NCI-H146 (cell line): ENCODE measurements at regions not wholly inside any gene's neighbourhood (a gene's known extent, or its start where the extent isn't known, plus 50 kb on each side); places are given as distances from the start of the nearest gene placed in this dataset.
"Not testable (repeated sequence)": the region's sequence is repeated elsewhere in the genome, so short reads cannot be mapped to it uniquely, and the experiment has no call there.

Source experiments
- DNase-seq: peaks from one replicate; lab custom pipeline; 2025; lab: John Stamatoyannopoulos, UW

DNA sequence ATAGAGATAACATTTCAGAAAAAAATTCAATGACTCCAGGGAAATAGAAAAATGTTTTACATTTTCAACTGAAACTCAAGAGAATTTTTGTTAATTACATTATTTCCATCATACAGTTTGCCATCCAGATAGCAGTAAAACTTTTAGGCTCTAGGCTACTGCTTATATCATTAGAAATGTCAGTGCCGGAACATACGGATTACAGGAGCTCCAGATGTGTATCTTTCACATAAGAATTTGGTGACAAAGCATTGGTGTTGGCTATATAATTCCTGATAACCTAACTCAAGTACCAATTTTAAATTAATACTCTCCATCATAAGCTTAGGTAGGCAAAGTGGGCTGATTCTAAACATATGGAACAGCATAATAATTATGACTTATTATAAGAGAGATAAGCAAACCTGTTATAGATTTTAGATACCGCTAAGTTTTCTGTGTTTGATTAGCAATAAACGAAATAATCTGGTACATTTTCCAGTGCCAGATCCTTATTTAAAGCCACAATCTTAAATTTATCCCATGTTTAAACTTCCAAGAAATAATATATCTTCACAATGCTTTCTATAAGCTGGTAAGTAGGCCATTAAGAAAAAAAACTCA, 637.9 kb downstream of the NXPH1 start:
- no peak for DNase-seq

DNA sequence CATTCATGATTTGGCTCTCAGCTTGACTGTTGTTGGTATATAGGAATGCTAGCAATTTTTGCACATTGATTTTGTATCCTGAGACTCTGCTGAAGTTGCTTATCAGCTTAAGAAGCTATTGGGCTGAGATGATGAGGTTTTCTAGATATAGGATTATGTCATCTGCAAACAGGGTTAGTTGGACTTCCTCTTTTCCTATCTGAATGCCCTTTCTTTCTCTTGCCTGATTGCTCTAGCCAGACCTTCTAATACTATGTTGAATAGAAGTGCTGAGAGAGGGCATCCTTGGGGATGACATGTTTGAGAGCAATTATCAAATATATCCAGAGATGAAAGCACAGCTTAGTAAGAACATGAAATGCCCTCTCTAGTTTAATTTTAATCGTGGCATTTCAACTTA, 642.4 kb downstream of the NXPH1 start:
- not testable (repeated sequence) for DNase-seq

DNA sequence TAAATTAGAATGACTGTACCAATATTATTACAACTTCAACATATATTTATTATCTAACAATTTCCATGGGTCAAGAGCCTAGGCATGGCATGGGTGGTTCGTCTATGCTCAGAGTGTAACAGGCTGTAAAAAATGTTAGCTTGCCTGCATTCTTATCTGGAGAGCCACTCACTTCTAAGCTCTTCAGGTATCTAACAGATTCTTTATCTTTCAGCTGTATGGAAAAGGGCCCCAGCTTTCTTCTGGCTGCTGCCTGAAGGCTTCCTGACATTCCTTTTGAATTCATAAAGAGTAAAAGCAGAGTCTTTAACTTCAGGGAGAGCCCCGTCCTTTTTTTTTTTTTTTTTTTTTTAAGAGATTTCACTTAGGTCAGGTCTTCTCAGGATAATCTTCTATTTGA, 648.8 kb downstream of the NXPH1 start:
- no peak for DNase-seq

DNA sequence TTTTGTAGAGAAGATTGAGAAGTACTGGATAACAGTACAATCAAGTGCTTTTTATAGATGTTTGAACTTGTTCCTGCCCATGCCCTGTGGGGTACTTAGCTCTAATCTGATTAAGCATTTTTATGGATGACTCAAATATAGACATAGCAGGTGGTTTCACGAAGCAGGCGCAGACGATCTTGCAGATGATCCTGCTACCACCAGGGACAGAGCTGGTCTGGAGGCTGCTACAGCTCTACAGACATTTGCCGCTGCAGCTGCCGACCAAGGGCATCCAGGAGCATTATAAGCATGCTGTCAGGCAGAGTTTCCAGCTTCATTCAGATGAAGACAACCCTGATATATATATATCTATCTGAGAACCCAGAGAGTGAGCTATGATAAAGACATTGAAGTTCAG, 650.4 kb downstream of the NXPH1 start:
- DNase-seq, result no peak

DNA sequence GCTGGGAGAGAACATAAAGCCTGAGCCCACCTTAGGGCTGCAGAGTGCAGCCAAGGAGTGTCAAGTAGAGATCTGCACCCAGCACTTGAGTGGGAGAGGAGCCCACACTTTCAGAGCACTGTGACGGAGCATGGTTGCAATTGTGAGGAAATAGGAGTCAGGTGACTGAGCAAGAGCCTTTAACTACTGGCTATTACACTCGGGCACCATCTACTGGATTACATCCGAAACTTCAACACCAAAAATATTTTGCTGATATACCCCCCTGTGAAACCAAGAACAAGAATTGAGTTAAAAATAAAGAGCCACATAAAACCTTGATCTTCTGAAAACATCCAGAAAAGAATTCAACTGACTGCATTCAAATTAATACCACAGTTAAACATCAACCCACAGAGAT, 657.9 kb downstream of the NXPH1 start:
- DNase-seq, result no peak

DNA sequence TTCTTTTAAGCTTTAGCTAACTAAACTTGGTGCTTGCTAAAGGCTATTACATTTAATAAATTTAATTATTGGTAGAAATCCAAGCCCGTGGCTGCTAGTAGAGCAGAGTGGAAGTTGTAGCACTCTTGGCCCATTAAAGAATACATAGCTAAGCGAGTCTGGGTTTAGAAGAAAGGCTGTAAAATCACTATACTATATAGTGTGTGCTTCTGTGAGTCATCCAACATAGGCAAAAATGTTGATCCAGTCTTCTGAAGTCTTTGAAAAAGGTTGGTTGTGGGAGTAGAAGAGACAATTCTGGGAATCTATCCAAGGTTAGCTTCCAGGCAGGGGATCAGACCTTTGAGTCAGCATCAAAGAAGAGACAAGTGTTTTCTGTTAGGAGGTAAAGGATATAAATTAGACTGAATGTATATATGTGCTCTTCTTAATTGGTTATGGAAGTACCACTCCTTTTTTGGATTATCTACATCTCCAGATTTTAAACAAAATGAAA, 664.2 kb downstream of the NXPH1 start:
- DNase-seq, result no peak

DNA sequence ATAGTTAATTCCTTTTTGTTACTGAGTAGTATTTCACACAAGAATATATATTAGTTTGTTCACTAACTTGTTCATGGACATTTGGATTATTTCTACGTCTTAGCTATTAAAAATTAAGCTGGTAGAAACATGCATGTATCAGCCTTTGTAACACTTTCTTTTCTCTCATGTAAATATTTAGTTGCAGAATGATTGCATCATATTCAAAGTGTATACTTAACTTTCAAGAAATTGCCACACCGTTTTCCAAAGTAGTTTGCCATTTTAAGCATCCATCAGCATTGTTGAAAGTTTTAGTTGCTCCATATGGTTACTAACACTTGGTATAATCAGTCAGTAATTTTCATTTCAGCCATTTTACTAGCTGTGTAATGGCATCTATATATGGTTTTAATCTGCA, 666.9 kb downstream of the NXPH1 start:
- no peak for DNase-seq

DNA sequence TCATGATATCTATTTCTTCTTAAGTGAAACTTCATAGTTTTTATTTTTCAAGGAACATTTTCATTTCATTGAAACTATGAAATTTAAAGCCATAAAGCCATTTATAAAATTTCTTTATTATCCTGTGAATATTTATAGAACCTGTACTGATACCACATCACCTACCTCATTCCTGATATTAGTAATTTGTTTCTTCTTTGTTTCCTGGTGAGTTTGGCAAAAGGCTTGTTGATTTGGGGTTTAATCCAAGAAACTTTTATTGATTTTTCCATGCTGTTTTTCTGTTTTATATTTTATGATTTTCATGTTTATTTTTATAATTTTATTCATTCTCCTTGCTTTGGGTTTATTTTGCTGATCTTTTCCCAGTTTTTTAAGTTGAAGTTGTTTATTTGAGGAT, 669.4 kb downstream of the NXPH1 start:
- DNase-seq, result no peak

DNA sequence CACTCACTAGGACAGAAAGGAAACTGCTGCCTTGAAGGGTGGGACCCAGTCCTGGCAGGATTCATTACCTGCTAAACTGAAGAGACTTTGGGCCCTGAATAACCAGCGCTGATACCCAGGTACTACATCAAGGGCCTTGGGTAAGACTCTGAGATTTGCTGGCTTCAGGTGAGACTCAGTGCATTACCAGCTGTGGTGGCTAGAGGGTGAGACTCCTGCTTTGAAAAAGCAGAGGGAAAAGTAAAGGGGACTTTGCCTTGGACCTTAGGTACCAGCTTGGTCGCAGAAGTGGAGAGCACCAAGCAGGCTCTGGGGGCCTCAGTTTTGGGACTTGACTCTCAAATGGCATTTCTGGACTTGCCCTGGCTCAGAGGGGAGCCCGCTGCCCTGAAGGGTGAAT, 673.3 kb downstream of the NXPH1 start:
- no peak for DNase-seq

DNA sequence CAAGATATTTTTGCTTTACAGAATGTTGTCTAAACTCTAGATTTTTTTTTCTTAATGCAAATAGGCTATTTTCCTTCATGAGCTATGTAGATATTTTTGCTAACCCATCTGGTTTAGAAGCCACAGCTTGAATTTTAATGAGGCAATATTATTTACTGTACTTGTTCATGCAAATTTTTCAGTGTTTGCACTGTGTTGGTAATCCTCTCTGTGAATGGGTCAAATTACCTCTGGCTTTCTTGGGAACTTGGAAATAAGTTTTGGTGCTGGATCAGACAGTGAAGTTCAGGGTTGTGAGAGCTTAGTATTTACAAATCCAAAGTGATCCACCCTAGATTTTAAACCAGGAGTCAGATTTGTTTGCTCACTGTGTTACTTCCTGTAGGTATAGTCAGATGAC, 686.9 kb downstream of the NXPH1 start:
- no peak for DNase-seq

DNA sequence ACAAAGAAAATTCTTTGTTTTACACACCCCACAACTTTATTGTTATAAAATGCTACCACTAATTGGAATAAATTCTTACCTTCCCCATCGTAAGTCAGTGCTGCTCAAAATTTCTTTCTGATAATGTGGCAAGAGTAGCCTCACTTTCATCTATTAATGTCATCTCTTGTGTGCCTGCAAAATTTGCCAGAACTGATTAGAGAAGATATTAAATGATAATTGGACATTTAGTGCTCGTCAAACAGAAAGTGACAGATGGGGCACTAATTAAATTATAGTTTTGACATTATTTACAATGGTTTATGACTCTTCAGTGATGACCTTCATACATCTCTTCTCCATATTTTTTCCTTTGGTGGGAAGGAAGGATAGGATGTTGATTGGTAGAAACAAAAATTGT, 690.9 kb downstream of the NXPH1 start:
- no peak for DNase-seq

DNA sequence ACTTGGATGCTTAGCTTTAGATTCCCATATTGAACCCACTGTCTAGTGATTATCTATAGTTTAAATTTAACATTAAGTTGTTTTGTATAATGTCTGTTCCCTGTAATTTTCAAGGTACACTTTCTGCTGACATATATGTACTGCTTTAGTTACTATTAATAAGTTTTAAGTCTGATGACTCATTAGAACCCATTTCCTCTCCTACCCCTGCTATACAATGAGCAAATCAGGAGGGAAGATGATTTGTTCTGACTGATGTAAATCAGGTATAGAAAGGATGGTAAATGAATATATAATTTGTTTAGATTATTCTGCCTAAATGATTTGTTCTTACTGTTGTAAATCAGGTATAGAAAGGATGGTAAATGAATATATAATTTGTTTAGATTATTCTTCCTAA, 691.8 kb downstream of the NXPH1 start:
- no peak for DNase-seq

DNA sequence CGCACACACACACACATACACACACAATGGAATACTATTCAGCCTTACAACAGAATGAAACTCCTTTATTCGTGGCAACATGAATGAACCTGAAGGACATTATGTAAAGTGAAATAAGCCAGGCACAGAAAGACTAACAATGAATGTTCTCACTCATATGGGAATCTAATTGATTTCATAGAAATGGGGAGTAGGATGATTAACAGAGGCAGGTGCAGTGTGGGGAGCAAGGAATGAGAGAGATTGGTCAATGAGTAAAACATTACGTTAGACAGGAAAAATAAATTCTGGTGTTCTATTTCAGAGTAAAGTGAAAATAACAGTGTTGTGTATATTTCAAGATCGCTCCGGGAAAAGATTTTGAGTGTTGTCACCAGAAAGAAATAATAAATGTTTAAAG, 694.5 kb downstream of the NXPH1 start:
- DNase-seq, result no peak

DNA sequence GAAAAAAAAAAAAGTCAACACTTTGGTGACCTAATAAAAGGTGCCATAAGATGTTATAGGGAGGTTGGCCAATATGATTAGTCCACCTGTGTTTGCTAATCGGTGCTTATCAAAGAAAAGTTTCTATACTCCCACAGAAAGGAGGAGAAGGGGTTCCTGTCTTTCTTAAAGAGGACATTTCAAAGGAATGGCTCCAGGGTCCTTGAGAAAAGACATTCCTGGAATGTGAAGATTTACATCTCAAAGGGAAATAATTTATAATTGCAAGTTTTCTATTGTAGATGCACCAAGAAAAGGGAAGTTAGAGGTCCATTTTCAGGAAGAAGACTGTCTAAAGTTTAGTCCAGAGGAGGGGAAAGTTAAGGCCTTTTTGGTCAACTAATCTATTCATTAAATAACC, 715.3 kb downstream of the NXPH1 start:
- no peak for DNase-seq

DNA sequence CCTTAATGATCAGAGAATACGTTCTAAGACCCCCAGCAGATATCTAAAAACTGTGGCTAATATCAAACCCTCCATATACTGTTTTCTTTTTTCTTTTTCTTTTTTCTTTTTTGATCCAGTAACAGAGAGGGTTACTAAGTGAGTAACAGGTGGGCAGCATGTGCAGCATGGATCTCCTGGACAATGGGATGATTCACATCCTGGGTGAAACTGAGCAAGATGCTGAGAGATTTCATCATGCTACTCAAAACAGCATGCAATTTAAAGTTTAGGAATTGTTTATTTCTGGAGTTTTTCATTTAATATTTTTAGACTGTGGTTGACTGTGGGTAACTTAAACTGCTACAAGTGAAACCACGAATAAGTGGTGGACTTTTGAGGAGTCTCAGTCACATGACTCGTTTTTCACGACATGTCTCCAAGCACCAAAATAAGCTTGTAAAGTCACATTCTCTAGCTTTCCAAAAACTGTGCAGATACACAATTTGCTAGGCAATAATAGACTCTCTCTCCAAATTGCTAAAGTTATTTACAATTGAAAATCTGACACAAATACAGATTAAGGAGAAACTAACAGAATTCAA, 716.2 kb downstream of the NXPH1 start:
- DNase-seq, result no peak

DNA sequence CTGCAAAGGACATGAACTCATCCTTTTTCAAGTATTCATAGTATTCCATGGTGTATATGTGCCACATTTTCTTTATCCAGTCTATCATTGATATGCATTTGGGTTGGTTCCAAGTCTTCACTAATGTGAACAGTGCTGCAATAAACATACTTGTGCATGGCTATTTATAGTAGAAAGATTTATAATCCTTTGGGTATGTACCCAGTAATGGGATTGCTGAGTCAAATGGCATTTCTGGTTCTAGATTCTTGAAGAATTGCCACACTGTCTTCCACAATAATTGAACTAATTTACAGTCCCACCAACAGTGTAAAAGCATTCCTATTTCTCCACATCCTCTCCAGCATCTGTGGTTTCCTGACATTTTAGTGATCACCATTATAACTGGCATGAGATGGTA, 730.3 kb downstream of the NXPH1 start:
- DNase-seq, result not testable (repeated sequence)

DNA sequence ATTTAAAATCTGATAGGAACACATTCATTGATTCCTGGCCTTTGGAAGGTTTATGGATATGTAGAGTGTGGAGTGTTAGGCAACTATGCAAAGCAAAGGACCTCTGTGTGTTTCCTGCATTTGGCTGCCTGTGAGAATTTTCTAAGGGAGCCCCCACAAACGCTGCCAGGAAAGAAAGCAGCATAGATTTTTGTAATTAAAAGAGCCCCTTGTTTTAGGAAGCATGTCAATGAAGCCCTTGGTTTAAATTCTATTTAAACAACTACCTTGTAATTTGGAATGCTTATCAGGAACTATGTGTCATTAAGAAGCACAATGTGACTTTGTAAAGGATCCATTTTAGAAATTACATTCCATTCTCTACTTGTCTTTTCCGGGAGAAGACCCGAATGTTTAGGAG, 742.5 kb downstream of the NXPH1 start:
- DNase-seq, result no peak

DNA sequence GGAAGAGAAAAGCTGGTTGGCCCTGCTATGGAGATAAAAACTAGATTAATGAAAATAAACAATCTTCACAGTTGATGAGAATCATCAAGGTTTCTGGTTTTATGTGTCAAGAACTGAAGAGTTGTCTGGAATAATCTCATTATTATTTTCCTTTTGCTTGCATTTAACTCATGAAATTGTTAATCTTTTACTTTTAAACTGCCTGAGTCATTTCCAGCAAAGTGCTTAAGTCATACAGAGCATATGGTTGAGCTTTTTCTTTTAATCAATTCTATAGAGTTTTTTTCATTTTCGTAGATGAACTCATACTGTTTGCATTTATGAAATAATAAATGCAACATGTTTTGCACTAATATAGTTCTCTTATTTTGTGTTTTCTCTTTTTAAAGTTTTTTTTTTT, 747.9 kb downstream of the NXPH1 start:
- DNase-seq, result no peak

DNA sequence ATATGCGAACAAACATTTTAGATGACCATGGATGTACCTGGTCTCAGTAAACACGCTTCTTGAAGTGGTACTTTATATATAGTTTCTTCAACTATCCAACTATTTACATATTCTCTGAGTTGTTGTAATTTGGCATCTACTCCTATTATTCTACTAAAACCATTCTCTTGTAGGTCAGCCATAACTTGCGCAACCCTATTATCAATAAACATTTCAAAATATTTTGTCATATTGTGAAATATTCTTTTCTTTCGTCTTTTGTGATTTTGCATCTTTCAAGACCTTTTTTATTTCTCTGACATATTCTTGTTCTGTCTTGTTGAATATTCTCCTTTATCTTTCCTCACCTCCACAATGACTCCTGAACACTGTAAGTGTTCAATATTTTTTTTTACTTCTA, 753.3 kb downstream of the NXPH1 start:
- DNase-seq, result no peak

DNA sequence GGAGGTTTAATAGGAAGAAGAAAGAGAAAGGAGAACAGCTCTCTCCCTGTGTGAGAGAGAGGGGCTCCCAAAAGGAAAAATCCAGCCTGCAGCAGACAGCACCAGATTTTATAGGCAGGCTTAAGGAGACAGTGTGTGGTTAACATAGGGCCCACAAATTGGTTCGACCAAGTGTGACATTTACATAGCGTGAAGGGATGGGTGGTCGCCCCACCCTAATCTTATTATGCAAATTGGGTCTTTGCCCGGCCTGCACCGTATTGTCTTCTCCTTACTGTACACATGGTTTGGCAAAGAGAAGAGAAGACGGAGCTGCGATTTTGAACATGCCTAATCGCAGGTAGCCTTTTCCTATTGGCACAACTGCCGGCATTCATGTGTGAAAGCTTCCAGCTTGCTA, 756.3 kb downstream of the NXPH1 start:
- no peak for DNase-seq

DNA sequence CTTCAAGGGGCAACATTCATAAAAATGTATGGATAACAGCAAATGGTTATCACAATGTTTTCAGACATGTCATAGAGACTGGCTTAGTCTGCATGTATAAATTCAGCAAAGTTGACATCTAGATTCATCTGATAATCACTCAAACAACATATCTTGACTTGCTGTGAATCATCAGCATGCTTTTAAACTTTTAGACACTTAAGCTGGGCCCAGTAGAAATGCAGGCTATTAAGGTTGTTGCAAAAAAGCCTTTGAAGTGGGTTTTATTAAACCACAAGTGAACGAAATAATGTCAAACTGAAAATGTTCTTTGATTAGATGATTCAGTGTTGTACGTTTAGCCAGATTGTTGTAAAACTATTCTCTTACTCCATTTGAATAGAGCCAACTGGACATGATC, 759.6 kb downstream of the NXPH1 start:
- DNase-seq, result no peak

DNA sequence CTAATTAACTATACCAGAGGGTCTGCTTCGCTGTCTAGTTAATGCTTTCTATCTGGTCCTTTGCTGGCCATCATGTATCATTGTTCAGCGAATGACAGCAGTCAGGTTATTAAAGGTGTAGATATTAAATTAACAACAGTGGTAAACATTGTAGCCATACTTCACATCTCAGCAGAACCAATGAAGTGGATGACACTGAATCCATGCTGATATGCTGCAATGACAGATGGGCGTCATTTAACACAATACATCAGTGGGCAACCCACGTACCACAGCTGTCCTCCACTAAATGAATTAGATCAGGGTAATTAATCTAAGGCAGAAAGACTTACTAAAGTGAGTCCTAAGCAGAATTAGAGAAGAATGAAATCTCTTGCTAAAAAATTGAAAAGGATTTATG, 767.2 kb downstream of the NXPH1 start:
- DNase-seq, result peak; percentile 75

DNA sequence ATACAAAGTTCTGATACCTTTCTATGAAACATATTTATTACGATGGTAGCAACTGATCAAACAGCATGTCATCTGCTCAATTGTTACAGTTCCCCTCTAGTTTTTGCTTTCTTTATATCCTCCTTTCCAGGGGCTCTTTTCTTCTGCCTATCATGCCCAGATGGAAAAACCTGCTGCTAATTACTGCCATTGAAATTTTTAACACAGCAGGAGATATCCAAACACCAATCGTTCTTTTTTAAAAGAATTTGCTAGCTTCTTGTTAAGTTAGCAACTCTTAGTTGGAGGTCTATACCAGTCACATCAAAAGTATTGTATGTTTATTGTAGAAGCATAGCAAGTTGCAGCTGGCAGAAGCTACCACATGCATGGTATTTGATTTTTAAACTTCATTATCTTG, 768.5 kb downstream of the NXPH1 start:
- peak; percentile 90 for DNase-seq

DNA sequence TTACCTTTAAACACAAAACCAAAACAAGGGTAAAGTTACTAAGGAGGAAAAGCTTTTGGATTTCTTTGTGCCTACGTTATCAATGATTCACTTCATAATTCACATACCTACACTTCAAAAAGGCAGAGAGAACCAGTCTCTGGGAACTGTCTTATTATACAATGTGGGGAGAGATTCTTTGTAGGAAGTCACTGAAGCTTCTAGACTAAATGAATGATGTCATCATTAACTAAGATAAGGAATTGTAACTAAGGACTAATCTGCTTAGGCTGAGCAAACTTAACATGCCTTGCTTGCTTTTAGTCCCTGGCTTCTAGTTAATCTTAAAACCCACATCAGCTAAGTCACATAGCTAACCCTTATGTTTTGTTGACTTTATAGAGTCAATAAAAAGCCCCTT, 771.2 kb downstream of the NXPH1 start:
- no peak for DNase-seq
